ENCODE measurements at regions not wholly inside any gene's neighbourhood (a gene's known extent, or its start where the extent isn't known, plus 50 kb on each side); places are given as distances from the start of the nearest gene placed in this dataset.

- TF ChIP-seq CTCF (conservative IDR thresholded peaks at IDR 0.05; ENCODE audit: low read length) (no peak), EZH2phosphoT487 (IDR thresholded peaks at IDR 0.05; ENCODE audit: borderline replicate concordance) (no peak)
Measured at GRCh38 chr3:111385971-111386495, 156.0 kb upstream of the CD96 start.

Measured in Loucy (cell line).